T follicular helper cell (primary cell): ENCODE measurements at regions not wholly inside any gene's neighbourhood (a gene's known extent, or its start where the extent isn't known, plus 50 kb on each side); places are given as distances from the start of the nearest gene placed in this dataset.
"Not testable (repeated sequence)": the region's sequence is repeated elsewhere in the genome, so short reads cannot be mapped to it uniquely, and the experiment has no call there.

Experiments used
- DNase-seq: peaks from one replicate; pipeline ENCODE4 v3.0.0-alpha.2; 2020; ENCODE audit warnings: low read depth

DNA sequence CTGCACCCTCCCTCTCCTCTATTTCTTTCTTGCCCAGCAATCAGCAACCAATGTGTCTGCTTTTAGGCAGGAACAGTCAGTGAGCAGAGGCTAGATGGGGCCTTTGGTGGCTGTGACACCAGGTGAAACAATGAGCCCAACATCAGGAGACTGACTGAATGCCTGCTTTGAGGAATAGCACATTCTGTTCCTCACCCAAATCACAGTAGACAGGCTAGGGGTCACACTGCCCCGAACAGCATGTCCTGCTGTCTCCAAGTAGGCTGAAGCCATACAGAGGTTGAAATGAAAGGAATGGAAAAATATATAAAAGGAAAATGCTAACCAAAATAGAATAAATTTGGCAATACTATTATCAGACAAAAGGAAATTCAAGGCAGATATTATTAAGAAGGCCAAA, 122.5 kb upstream of the GDNF start:
- DNase-seq: no peak

GRCh38 chr5:37957218-37957617, 117.4 kb upstream of the GDNF start:
- no peak for DNase-seq

- DNase-seq: no peak
These were observed 115.9 kb upstream of the GDNF start for GRCh38 chr5:37955748-37956147.

- no peak for DNase-seq
These were observed 114.7 kb upstream of the GDNF start for GRCh38 chr5:37954561-37954960.

DNA sequence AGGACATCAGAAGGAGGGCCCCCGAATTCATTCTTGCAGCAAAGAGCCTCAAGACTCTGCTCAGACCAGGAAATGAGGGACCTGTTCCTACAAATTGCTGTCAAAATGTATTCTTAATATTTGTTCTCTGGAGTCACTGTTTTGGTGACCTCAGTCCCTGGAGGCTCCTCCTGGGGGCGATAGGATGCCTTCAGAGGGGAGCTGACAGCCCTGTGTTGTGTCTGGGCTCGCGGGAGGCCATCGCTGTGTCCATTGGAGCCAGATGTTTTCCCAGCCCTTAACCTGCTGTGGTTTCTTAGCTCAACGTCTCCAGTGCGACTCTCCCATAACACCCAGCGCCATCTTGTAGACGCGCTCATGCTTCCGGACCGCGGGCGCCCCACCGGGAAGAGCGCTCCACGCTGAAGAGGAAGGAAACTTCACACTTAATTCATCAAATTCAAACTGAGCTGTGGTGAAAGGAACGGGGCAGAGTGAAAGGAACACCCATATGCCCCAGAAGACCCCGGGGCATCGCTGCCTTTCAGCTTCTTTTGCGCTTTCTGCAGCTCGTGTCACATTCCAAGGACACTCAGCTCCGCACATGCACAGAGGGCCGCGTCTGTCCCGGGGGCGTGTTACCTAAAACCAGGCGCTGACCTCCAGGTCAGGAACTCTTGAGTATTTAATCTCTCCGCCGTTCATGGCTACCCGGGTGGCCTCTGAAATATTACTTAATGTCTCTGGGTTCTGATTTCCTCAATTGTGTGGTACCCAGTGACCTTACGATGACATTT, 112.3 kb upstream of the GDNF start:
- DNase-seq: no peak

DNA sequence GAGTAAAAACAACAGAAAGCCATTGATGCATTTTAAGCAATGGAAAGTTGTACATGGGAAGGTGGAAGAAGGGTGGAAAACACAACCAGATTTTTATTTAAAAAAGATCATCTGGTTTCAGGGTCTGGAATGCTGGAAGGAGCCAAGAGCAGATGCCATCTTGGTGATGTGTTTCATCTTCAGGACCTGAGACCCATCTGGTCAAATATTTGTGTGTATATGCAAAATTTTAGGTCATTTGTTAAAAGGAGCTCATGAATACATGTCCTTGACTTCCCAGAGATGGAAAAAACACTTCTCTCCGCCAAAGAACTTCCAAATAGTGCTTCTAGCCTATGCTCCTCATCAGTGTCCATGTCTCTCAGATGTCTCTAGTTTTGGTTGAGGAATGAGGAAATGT, 110.6 kb upstream of the GDNF start:
- no peak for DNase-seq

DNA sequence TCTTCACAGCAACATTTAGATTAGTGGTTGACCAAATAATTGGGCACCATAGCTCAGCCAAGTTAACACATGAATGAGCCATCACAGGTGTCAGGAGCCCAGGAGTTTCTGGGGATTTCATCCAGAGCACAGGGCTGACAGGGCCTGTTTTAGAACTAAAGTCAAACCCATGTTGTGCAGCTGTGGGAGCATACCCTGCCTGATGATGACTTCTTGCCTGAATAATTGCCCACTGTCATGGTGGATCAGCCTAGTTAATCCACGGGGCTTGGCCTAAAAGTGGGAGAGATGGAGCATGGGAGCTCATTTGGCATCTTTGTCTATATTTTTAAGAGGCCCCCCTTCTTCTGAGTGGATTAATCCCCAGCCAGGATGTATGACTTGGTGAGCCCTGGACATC, 105.6 kb upstream of the GDNF start:
- DNase-seq: no peak

DNA sequence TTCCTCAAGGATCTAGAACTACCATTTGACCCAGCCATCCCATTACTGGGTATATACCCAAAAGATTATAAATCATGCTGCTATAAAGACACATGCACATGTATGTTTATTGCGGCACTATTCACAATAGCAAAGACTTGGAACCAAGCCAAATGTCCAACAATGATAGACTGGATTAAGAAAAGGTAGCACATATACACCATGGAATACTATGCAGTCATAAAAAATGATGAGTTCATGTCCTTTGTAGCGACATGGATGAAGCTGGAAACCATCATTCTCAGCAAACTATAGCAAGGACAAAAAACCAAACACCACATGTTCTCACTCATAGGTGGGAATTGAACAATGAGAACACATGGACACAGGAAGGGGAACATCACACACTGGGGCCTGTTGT, 103.3 kb upstream of the GDNF start:
- not testable (repeated sequence) for DNase-seq

GRCh38 chr5:37940931-37941623, 101.2 kb upstream of the GDNF start:
- DNase-seq: no peak

- no peak for DNase-seq
These were observed 99.0 kb upstream of the GDNF start for GRCh38 chr5:37938861-37939260.

GRCh38 chr5:37938076-37938852, 98.4 kb upstream of the GDNF start:
- DNase-seq: no peak

DNA sequence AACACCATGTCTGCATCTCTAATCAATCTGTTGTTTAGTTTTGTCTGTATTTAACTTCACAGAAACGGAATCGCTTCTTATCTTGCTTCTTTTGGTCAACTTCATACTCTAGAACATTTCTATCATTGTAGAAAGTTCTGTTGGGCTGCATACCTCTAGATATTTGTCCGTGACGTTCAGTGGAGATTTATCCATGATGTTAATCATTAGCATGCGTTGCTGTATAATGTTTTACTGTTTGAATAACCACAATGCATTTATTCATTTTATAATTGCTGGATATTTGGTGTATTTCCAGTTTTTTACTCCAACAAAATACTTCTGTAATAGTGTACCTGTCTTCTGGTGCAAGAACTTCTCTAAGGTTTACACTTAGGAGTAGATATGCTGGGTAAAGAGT, 96.2 kb upstream of the GDNF start:
- no peak for DNase-seq

DNA sequence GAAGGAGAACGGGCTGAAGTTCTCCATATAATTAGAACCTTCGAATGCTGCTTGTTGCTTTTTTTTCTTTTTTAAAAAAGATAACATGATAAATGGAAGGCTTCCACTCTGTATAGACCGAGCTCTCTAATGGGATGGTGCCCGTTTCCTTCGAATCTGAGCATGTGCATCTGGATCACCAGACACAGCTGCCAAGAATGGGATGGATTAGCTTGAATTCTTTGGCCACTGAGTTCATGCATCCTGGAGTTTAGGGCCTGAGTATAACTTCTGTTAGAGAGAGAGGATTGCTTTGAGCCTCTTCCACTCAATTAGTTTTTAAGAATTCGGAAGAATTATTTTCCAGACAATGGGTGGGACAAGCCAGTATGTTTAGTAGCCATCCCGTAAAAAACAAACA, 93.7 kb upstream of the GDNF start:
- no peak for DNase-seq

- no peak for DNase-seq
These were observed 92.6 kb upstream of the GDNF start for GRCh38 chr5:37932450-37932849.

GRCh38 chr5:37931541-37931940, 91.7 kb upstream of the GDNF start:
- no peak for DNase-seq

- DNase-seq: no peak
These were observed 90.5 kb upstream of the GDNF start for GRCh38 chr5:37930350-37930749.

- DNase-seq: no peak
These were observed 90.0 kb upstream of the GDNF start for GRCh38 chr5:37929791-37930190.

DNA sequence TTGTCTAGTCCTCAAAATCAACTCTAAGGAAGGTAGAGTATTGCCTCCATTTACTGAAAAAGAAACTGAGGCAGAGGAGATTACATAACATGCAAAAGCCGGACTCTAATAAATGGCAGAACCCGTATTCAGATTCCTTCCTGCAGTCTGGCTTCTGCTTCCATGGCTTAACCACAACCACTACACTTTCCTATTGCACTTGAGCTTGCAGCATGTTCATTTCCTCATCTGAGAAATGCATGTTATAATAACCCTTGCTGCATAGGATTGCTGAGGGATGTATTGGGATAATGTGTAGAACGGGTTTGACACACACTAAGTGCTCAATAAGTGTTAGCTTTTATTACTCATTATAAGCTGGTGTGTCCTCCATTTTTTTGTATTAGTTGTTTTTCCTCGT, 87.9 kb upstream of the GDNF start:
- DNase-seq: not testable (repeated sequence)

DNA sequence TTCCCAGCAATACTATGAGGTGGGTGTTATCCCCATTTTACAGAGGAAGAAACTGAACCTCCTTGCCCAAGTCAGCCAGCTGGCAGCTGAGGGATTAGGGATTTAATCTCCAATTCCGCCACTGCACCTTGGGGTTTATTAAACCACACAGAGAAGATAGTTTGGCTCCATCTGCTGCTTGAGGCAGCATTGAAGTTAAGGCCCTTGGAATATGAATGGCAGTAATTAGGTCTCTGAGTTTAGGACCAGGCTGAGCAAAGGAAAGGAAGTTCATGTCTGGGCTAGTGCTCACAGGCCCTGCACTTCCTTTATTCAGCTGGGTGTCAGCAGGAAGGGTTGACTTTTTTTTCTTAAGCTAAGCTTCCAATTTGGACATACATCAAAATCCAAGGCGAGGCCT, 86.9 kb upstream of the GDNF start:
- DNase-seq: no peak

- DNase-seq: no peak
These were observed 81.6 kb upstream of the GDNF start for GRCh38 chr5:37921452-37921851.

DNA sequence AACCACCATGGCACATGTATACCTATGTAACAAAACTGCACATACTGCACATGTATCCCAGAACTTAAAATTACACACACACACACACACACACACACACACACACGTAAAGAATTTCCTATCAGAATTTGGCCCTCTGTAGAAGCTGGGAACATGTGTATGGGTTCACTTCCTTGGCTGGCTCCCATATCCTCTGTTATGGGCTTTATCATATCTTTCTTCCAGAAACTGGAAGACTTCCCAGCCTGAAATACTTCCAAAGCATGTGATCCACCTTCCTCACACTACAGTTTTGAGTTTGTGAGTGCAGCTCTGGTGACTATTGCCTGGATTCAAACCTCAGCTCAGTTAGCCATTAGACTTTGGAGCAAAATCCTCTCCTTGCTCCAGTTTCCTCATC, 78.6 kb upstream of the GDNF start:
- DNase-seq: no peak

DNA sequence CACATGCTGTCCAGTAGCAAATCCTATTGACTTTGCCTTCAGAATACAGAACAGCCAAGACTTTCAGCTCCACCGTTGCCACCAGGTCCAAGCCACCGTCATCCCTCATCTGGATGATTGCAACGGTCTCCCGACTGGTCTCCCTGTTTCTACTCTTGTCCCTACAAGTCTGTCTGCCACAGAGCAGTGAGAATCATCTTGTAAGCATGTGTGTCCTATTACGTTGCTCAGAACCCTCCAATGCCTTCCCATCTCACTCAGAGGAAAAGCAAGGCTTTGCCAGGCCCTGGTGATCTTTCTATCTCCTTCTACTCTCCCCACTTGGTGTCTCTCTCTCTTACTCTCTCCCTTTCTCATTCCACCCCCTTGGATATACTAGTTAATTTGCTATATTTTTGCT, 76.7 kb upstream of the GDNF start:
- no peak for DNase-seq
